ENCODE measurements at regions not wholly inside any gene's neighbourhood (a gene's known extent, or its start where the extent isn't known, plus 50 kb on each side); places are given as distances from the start of the nearest gene placed in this dataset.

DNA sequence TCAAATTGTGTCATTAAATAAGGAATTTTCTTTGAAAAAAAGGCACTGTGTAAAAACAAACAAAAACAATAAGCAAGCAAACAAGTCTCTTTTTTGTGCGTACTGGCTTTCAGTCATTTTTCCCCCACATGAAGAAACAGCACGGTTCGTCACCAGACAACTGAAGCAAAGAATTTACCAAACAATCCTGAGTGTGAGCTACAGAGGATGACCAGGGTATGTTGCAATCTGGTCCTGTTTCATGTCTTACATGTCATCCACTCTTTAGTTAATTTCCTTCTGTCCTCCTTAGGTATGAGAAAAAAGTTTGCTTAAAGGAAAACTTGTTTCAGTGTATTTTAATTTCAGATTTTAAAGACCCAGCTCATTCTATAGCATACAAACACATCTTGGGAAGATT, 1080.7 kb upstream of the NUDT12 start:
- H3K4me3 ChIP-seq = no peak overlapping the region
- no peaks in the 10 kb centered on the region for H3K36me3 ChIP-seq
- intact Hi-C loops (cut with DNase I; ENCODE audit: low total_unique reads) = no loop called here
- no peak overlapping the region for H3K27ac ChIP-seq
- H3K4me1 ChIP-seq = no peaks in the 10 kb centered on the region
- DNase-seq = peak in 1 of 2 donors; percentile 9
- 49 to 80% (median 73%) methylated on average over 3 of the region's 3 CpGs for WGBS, 5 donors
- TF ChIP-seq POLR2A (IDR thresholded peaks at IDR 0.05) = no peak
- TF ChIP-seq, protein P1, sequence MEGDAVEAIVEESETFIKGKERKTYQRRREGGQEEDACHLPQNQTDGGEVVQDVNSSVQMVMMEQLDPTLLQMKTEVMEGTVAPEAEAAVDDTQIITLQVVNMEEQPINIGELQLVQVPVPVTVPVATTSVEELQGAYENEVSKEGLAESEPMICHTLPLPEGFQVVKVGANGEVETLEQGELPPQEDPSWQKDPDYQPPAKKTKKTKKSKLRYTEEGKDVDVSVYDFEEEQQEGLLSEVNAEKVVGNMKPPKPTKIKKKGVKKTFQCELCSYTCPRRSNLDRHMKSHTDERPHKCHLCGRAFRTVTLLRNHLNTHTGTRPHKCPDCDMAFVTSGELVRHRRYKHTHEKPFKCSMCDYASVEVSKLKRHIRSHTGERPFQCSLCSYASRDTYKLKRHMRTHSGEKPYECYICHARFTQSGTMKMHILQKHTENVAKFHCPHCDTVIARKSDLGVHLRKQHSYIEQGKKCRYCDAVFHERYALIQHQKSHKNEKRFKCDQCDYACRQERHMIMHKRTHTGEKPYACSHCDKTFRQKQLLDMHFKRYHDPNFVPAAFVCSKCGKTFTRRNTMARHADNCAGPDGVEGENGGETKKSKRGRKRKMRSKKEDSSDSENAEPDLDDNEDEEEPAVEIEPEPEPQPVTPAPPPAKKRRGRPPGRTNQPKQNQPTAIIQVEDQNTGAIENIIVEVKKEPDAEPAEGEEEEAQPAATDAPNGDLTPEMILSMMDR (IDR thresholded peaks at IDR 0.05) = no peak
- no peaks in the 10 kb centered on the region for H3K9me3 ChIP-seq
- no peaks in the 10 kb centered on the region for H3K27me3 ChIP-seq

DNA sequence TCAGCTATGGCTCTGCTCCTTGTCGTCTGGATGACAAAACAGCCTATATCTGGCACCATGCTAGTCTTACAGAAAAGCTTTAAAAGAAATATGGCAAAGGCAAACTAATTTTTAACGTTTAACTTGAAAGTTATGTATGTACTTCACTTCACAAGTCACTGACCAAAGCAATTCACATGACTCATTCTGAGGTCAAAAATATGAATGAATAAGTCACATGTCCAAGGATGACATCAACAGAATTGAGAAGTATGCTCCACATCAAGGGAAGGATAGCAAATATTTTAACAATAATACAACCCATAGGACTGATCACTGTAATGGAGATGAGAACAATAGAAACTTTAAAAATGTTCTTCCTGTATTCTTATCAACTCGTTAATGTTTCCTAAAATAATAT, 1072.6 kb upstream of the NUDT12 start:
- 61 to 74% (median 67%) methylated on average over 3 of the region's 3 CpGs for WGBS, 5 donors
- intact Hi-C loops (cut with DNase I; ENCODE audit: low total_unique reads) = no loop called here
- no peaks in the 10 kb centered on the region for H3K27me3 ChIP-seq
- H3K9me3 ChIP-seq = peaks cover 0 to 5% (median 0%) of the 10 kb centered on the region in 4 donors
- no peaks in the 10 kb centered on the region for H3K4me1 ChIP-seq
- no peaks in the 10 kb centered on the region for H3K36me3 ChIP-seq
- H3K27ac ChIP-seq = no peak overlapping the region
- TF ChIP-seq EP300 (IDR thresholded peaks at IDR 0.05) = no peak
- no peak for TF ChIP-seq POLR2A (IDR thresholded peaks at IDR 0.05)
- TF ChIP-seq POLR2AphosphoS5 (IDR thresholded peaks at IDR 0.05) = no peak
- no peak overlapping the region for H3K4me3 ChIP-seq
- no peak for DNase-seq

DNA sequence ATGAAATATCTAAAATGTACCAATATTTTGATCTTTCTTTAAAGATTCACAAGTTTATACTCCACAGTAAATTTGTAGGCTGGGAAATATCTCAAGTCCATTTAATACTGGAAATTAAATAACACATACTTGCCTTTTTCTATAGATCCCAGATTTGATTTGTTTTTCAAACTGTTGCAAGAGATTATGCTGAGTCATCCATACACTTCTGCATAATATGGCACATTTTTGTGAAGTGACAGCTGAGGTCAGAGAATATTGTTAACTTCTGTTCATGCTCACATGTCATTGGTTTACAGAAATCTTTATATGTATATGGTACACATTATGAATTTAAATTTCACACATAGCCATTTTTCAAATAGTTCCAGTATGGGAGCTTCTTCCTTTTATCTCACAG, 1066.3 kb upstream of the NUDT12 start:
- DNase-seq = no peak
- Histone ChIP-seq H3K4me3 (no peak overlapping the region), H3K27ac (no peak overlapping the region), H3K4me1 (no peaks in the 10 kb centered on the region), H3K9me3 (peaks cover 0 to 14% (median 9%) of the 10 kb centered on the region in 4 donors), H3K27me3 (no peaks in the 10 kb centered on the region), H3K36me3 (no peaks in the 10 kb centered on the region)
- TF ChIP-seq EP300 (IDR thresholded peaks at IDR 0.05) (no peak), POLR2A (IDR thresholded peaks at IDR 0.05) (no peak), POLR2AphosphoS5 (IDR thresholded peaks at IDR 0.05) (no peak)
- TF ChIP-seq, protein P1 (IDR thresholded peaks at IDR 0.05) = no peak
- intact Hi-C loops (cut with DNase I; ENCODE audit: low total_unique reads) = no loop called here

DNA sequence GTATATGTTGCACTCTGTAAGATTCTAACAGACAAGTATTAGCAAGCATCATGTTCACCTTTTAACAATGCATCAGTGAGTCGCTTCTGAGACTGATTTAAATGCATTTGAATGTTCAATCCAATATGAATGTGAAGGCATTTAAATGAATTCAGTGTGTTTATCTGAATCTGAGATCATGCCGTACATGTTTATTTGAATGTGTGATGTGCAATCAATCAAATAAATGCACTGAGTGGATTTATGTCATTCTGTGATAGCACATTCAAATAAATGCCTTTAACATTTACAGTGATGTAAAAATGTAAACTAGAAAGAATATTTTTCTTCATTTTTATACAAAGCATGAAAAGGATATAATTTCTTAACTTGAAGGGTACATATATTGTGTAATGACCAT, 1063.5 kb upstream of the NUDT12 start:
- Histone ChIP-seq H3K27ac (no peak overlapping the region), H3K9me3 (peaks cover 0 to 11% (median 8%) of the 10 kb centered on the region in 4 donors), H3K36me3 (no peaks in the 10 kb centered on the region), H3K4me1 (no peaks in the 10 kb centered on the region), H3K4me3 (no peak overlapping the region), H3K27me3 (no peaks in the 10 kb centered on the region)
- intact Hi-C loops (cut with DNase I; ENCODE audit: low total_unique reads) = no loop called here
- TF ChIP-seq POLR2AphosphoS5 (IDR thresholded peaks at IDR 0.05) = no peak
- 51 to 60% (median 56%) methylated on average over 2 of the region's 2 CpGs for WGBS, 5 donors
- no peak for DNase-seq

DNA sequence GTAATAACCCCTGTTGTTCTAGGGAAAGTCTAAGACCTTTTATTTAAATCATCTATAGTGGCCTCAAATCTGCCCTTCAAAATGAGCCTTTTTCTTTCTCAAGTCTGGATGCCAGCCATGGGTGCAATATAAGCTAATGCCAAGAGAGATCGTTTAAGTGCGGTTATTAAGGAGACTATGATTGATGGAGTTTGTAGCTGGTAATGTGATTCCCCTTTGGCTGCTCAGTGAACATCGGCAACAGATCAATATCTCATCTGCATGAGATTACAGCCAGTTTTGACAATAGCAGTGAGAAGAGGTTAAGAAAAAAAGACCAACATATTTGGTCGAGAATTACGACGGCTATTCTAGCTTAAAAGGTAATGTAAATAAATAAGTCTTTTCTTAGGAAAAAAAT, 1049.4 kb upstream of the NUDT12 start:
- Histone ChIP-seq H3K36me3 (no peaks in the 10 kb centered on the region), H3K4me3 (no peak overlapping the region), H3K27me3 (no peaks in the 10 kb centered on the region), H3K27ac (no peak overlapping the region), H3K4me1 (no peaks in the 10 kb centered on the region), H3K9me3 (no peaks in the 10 kb centered on the region)
- TF ChIP-seq, protein P1 (IDR thresholded peaks at IDR 0.05) = no peak
- TF ChIP-seq EP300 (IDR thresholded peaks at IDR 0.05) (no peak), POLR2A (IDR thresholded peaks at IDR 0.05) (no peak), POLR2AphosphoS5 (IDR thresholded peaks at IDR 0.05) (no peak)
- intact Hi-C loops (cut with DNase I; ENCODE audit: low total_unique reads) = no loop called here
- DNase-seq = peak in 1 of 2 donors; percentile 17
- WGBS, 5 donors = 41 to 49% (median 45%) methylated on average over 6 of the region's 6 CpGs

All from stomach (tissue), 8 donors.